CD4-positive, alpha-beta T cell treated with Interleukin-4 for 1 hour (primary cell): ENCODE measurements at regions not wholly inside any gene's neighbourhood (a gene's known extent, or its start where the extent isn't known, plus 50 kb on each side); places are given as distances from the start of the nearest gene placed in this dataset.
A peak's percentile ranks its signal among the peaks of the same experiment; 100 is the strongest.

Experiments used
- DNase-seq, 2 donors: peaks; one replicate each; pipeline ENCODE4 v3.0.0-alpha.2; 2020 to 2022

DNA sequence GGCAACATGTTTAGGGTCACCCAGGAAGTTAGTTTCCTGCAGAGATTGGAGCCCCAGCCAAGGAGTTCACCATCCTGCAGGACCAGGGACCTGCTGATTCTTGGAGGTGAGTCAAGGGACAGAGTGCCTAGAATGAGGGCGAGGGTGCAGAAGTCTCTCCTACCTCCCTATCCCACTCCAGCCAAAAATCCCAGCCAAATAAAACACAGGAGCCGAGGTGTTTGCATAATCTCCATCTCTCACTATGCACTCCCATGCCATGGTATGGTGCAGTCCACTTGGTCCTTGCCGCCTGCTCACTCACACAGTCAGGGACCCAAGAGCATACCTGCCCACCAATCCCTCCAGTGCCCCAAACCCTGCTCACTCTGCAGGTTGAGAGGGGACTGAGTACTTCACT lies 294.2 kb downstream of the UACA start:
- no peak for DNase-seq

DNA sequence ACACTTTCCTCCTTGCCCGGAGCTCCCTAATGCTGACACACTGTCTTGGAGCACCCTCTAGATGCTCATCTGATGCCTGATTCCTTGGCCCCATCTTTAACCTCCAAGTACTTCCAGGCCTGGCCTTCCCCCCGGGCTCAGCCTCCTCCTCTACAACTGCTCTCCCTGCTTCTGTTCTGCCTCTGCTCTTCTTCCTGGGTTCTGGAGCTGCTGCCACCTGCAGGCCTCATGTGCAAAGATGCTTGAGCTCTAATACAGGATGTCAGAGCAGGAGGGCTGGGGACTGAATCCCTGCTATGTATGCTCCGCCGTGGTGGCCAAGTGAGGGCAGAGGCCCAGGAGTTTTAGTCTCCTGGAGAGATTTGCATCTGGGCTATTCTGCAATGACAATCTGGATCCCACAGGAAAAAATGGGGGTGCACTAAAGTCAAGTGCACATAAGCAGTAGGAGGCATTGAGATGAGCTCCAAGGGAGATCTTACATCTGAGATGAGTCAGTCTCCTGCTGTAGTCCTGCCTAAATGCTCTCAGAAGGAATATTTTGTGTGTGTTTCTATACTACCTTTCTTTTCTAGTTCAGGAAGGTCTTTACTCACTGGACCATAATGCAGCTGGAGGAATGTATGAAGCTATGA lies 296.3 kb downstream of the UACA start:
- peak; percentile 51 to 63 for DNase-seq

GRCh38 chr15:70466305-70466704 lies 297.1 kb downstream of the UACA start:
- DNase-seq, result no peak

DNA sequence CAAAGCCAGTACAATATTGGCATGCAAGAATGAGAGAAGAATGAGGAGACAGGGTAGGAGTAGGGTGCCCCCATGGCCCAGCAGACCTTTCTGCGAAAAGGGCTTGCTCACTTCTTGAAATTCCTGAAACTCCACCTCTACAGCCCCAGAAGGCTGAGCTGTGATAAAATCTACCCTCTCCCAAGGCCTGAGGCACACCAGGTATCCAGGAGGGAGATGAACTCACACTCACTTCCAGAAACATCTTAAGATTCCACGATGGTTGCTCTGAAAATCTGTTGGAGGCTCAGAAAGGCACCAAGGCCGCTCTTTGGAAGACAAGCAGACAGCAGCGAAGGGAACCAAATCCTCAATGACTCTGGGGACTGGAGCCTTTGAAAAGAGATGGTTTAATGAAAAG lies 297.5 kb downstream of the UACA start:
- DNase-seq, result no peak

- DNase-seq, result no peak
Measured at GRCh38 chr15:70463453-70463834, 299.9 kb downstream of the UACA start.

DNA sequence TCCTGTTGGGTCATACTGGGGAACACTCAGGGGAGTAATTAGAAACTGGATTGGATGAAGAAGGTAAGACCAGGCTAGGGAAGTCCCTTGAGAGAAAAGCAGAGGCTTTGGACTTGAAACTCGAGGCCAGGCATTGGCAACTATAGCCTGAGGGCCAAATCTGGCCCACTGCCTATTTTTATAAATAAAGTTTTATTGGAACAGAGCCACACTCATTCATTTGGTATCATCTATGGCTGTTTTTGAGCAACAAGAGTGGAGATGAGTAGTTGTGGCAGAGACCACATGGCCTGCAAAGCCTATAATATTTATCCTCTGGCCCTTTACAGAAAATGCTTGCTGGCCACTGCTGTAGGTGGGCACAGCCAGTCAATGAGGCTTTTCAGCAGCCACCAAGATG lies 301.4 kb downstream of the UACA start:
- no peak for DNase-seq

DNA sequence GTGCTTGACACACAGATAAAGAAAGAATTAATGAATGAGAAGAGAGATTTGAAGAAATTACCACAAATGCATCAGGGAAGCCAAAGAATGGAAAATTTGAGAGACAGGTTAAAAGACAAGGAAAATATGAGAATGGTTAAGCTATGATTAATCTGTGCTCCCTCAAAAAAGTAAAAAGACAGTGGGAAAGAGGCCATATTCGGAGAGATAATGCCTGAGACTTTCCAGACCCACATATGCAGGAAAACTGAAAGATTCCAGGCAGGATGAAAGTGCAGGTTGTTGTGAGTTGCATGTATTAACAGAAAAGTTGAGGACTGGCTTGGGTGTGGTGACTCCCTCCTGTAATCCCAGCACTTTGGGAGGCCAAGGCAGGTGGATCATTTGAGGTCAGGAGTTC lies 302.3 kb downstream of the UACA start:
- no peak for DNase-seq

- no peak for DNase-seq
Measured at GRCh38 chr15:70459312-70459711, 304.0 kb downstream of the UACA start.

- DNase-seq, result no peak
Measured at GRCh38 chr15:70453766-70454165, 309.6 kb downstream of the UACA start.

DNA sequence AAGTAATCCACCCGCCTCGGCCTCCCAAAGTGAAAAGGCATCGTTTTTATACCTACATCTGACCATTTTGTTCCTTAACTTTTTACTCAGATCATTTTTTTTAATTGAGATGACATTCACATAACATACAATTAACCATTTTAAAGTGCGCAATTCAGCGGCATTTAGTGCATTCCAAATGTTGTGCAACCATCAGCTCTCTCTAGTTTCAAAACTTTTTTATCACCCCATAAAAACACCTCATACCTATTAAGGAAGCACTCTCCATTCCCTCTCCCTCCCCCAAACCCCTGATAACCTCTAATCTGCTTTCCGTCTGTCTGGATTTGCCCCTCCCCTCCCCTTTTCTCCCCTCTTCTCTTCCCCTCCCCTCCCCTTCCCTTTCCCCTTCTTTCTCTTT lies 310.1 kb downstream of the UACA start:
- no peak for DNase-seq

GRCh38 chr15:70451821-70452653 lies 311.3 kb downstream of the UACA start:
- peak; percentile 25 to 45 for DNase-seq

DNA sequence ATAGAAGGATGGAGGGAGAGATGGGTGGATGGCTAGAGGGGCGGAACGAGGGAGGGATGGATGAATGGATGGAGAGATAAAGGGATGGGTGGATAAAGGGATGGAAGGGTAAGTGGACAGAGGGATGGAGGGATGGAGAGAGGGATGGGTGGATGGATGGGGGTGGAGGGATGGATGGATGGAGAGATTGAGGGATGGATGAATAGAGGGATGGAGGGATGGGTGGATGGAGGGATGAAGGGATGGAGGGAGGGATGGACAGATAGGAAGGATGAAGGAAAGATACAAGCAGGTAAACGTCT lies 313.3 kb downstream of the UACA start:
- no peak for DNase-seq

GRCh38 chr15:70449311-70450141 lies 313.8 kb downstream of the UACA start:
- DNase-seq, result no peak

GRCh38 chr15:70447928-70448698 lies 315.2 kb downstream of the UACA start:
- DNase-seq, result peak; percentile 38 to 66

DNA sequence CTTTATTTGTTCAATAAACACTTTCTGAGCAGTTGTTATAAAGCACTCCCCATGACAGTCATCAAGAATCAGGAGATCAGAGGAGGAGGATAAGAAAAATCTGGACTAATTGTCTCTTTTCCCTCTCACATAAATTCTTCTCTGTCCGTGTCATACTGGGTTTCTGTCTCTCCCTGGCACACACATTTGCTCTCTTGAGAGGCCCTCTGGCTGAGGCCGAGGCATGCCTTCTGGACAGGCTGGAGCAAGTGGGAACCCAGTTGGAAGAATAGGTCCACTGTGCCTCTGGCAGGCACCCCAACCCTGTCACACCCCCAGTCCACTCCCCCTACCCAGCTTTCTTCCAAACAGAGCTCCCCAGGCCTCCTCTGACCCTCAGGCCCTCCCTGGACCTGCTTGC lies 315.8 kb downstream of the UACA start:
- DNase-seq, result no peak

DNA sequence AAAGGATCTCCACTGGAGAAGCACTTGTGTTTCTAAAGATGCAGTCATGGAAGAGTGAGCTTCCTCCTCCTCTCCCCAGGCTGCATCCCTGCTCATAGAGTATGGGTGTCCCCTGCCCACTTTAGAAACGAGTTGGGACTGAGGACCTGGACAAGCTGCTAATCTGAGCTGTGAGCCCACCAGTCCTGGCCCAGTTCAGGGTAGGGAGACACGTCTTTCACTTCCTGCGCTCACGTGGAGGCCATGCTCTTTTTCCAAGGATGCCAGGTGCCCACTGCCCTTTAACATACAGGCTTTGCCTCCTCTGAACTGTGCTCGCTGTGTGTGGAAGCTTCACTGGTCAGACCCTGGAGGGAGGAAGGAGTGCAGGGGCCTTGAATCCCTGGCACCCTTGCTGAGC lies 316.3 kb downstream of the UACA start:
- no peak for DNase-seq

DNA sequence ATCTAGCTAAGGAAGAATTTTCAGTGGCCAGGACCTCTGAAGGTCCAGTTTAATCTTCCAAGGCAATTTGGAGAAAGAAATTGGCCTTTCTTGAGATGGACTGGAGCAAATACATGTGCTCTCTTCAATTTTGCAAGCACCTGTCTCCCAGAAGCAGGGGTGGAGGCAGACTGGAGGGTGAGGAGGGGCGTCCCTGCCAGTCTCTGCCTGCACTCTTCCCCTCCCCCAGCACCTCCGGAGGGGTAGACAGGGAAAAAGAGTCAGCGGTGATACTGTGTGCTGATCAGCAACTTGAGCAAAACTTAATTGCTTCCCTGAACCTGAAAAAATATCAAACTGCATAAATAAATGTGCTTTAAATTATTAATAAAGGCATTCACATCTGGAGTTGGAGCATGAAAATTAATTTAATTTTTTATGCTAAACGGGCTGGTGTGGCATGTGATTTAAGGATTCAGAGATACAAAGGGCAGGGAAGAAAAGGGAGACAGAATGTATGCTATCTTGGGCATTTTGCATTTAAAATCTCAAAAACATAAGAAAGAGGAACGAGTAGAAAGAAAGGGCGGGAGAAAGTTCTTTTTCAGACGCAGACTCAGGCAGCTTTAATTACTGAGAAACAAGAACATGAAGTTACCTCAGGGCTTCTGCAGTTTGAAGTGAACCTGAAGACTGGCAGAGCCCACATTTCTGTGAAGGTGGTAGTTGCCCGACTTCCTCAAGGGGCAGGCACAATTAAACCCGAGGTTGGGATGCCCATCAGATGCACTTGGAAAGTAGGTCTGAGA lies 319.7 kb downstream of the UACA start:
- no peak for DNase-seq

GRCh38 chr15:70442616-70443321 lies 320.6 kb downstream of the UACA start:
- DNase-seq, result no peak

DNA sequence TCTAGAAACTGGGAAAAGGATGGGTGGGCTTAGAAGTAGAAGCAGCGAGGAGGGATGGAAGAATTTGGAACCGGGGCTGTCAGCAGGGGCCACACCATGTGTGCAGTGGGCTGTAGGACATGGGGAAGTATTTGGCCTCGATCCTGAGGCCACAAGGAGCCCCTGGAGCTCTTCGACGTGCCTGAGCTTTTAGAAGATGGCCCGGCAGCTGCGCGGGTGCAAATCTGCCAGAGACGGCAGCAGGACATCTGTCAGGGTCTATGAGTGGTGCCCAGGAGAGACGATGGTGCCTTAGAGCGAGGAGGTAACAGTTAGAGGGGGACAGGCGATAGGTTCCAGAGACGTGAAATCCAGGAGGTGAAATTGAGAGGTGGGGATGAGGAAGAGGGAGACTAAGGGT lies 321.1 kb downstream of the UACA start:
- no peak for DNase-seq

GRCh38 chr15:70440416-70441138 lies 322.8 kb downstream of the UACA start:
- DNase-seq, result no peak

DNA sequence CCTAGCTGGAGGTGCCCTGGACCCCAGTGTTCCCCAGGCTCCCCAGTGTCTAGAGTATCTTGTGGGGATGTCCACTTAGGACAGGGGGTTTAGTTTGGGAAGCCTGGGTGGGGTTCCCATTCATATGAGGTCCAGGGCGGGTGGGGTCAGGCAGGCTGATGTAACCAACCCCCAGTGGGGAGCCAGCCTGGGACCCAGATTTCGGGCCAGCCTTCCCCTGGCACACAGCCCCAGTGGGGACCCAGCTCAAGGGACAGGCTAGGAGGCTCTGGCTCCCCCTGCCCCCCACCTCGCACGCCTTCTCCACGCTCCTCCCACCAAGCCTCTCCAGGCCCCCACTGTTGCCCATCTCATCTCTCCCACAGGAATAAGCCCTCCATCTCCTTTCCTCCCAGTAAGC lies 323.5 kb downstream of the UACA start:
- no peak for DNase-seq
